ENCODE measurements at regions not wholly inside any gene's neighbourhood (a gene's known extent, or its start where the extent isn't known, plus 50 kb on each side); places are given as distances from the start of the nearest gene placed in this dataset.

- ChIA-PET POLR2A (no interaction called here), CTCF (no interaction called here)
- H3K9me3 ChIP-seq (ENCODE audit: control extremely low read depth in 1 of 3, control insufficient read depth in 2 of 3, insufficient read depth in 1 of 3, low read length in 2 of 3), result peaks cover 0 to 18% (median 15%) of the 10 kb centered on the region in 3 donors
- DNase-seq, result no peak
- no peaks in the 10 kb centered on the region for H3K36me3 ChIP-seq (replicated peaks in 1 of 2; ENCODE audit: control extremely low read depth in 1 of 2, control insufficient read depth in 1 of 2, extremely low read depth in 1 of 2, insufficient read depth in 2 of 2, low read length in 1 of 2)
- no peaks in the 10 kb centered on the region for H3K79me2 ChIP-seq (ENCODE audit: control insufficient read depth, insufficient read depth, low read length)
- Mint-ChIP-seq H3K4me3 (peak overlapping the region; percentile 29), H3K9me3 (ENCODE audit: insufficient read depth) (peaks cover 13% of the 10 kb centered on the region), H3K27me3 (peaks cover 6% of the 10 kb centered on the region), H3K27ac (no peak overlapping the region), H3K4me1 (peaks cover 21% of the 10 kb centered on the region)
- no peaks in the 10 kb centered on the region for H3K27me3 ChIP-seq (replicated peaks in 1 of 4; ENCODE audit: control extremely low read depth in 1 of 4, control insufficient read depth in 3 of 4, insufficient read depth in 4 of 4, low read length in 3 of 4)
- H3K4me1 ChIP-seq (ENCODE audit: control insufficient read depth in 2 of 2, insufficient read depth in 2 of 2, low read length in 2 of 2), result peaks cover 0 to 4% of the 10 kb centered on the region in 2 donors
- intact Hi-C loops (cut with micrococcal nuclease), result no loop called here
- H3K4me2 ChIP-seq (replicated peaks; ENCODE audit: low read depth, low read length, poor library complexity, severe bottlenecking), result no peak overlapping the region
- WGBS (ENCODE audit: insufficient coverage), result 88% methylated on average over 2 of the region's 5 CpGs
- H4K20me1 ChIP-seq (ENCODE audit: control insufficient read depth, insufficient read depth, low read length, poor library complexity, severe bottlenecking), result no peaks in the 10 kb centered on the region
- ATAC-seq (ENCODE audit: low read depth), result no peak
- no peak overlapping the region for H2AFZ ChIP-seq (ENCODE audit: insufficient read depth, low read depth, low read length, poor library complexity, severe bottlenecking)
- H3K4me3 ChIP-seq (ENCODE audit: control extremely low read depth in 1 of 5, extremely low read depth in 1 of 5, insufficient read depth in 1 of 5, low read depth in 2 of 5, low read length in 4 of 5), result no peak overlapping the region
- no peak overlapping the region for H3K9ac ChIP-seq (ENCODE audit: low read length)
- TF ChIP-seq CTCF (IDR thresholded peaks at IDR 0.05) (no peak), EZH2 (IDR thresholded peaks at IDR 0.05; ENCODE audit: borderline replicate concordance, insufficient read depth, low read depth, low read length, poor library complexity, severe bottlenecking) (no peak)
- no peak overlapping the region for H3K27ac ChIP-seq (ENCODE audit: low read length in 2 of 2)
Measured at GRCh38 chr10:111338805-111339204, 262.0 kb downstream of the ADRA2A start.

GRCh38 chr10:111344804-111345203, 268.0 kb downstream of the ADRA2A start:
- Mint-ChIP-seq H3K27ac (no peak overlapping the region), H3K4me1 (no peaks in the 10 kb centered on the region), H3K9me3 (ENCODE audit: insufficient read depth) (peaks cover 13% of the 10 kb centered on the region), H3K4me3 (no peak overlapping the region), H3K27me3 (peaks cover 15% of the 10 kb centered on the region)
- TF ChIP-seq EZH2 (IDR thresholded peaks at IDR 0.05; ENCODE audit: borderline replicate concordance, insufficient read depth, low read depth, low read length, poor library complexity, severe bottlenecking) (no peak), CTCF (IDR thresholded peaks at IDR 0.05) (no peak)
- Histone ChIP-seq H3K36me3 (replicated peaks in 1 of 2; ENCODE audit: control extremely low read depth in 1 of 2, control insufficient read depth in 1 of 2, extremely low read depth in 1 of 2, insufficient read depth in 2 of 2, low read length in 1 of 2) (no peaks in the 10 kb centered on the region), H2AFZ (ENCODE audit: insufficient read depth, low read depth, low read length, poor library complexity, severe bottlenecking) (no peak overlapping the region), H3K27ac (ENCODE audit: low read length in 2 of 2) (no peak overlapping the region), H3K4me1 (ENCODE audit: control insufficient read depth in 2 of 2, insufficient read depth in 2 of 2, low read length in 2 of 2) (no peaks in the 10 kb centered on the region), H3K4me3 (ENCODE audit: control extremely low read depth in 1 of 5, extremely low read depth in 1 of 5, insufficient read depth in 1 of 5, low read depth in 2 of 5, low read length in 4 of 5) (no peak overlapping the region), H4K20me1 (ENCODE audit: control insufficient read depth, insufficient read depth, low read length, poor library complexity, severe bottlenecking) (no peaks in the 10 kb centered on the region), H3K79me2 (ENCODE audit: control insufficient read depth, insufficient read depth, low read length) (no peaks in the 10 kb centered on the region), H3K4me2 (replicated peaks; ENCODE audit: low read depth, low read length, poor library complexity, severe bottlenecking) (no peak overlapping the region), H3K9me3 (ENCODE audit: control extremely low read depth in 1 of 3, control insufficient read depth in 2 of 3, insufficient read depth in 1 of 3, low read length in 2 of 3) (peaks cover 0 to 15% (median 9%) of the 10 kb centered on the region in 3 donors), H3K9ac (ENCODE audit: low read length) (no peak overlapping the region), H3K27me3 (replicated peaks in 1 of 4; ENCODE audit: control extremely low read depth in 1 of 4, control insufficient read depth in 3 of 4, insufficient read depth in 4 of 4, low read length in 3 of 4) (no peaks in the 10 kb centered on the region)
- ATAC-seq (ENCODE audit: low read depth), result no peak
- no peak for DNase-seq
- intact Hi-C loops (cut with micrococcal nuclease), result no loop called here
- 43% methylated on average over 1 of the region's 3 CpGs for WGBS (ENCODE audit: insufficient coverage)
- ChIA-PET CTCF (interaction anchor here (0.7 kb wide), 2 partner anchors 9 to 599 kb away, joined by 3 to 4 read pairs; no protein-coding TSS in a partner anchor), POLR2A (no interaction called here)
